OCI-LY3 (cell line): ENCODE measurements at regions not wholly inside any gene's neighbourhood (a gene's known extent, or its start where the extent isn't known, plus 50 kb on each side); places are given as distances from the start of the nearest gene placed in this dataset.
"Not testable (repeated sequence)": the region's sequence is repeated elsewhere in the genome, so short reads cannot be mapped to it uniquely, and the experiment has no call there.

Experiments used
- H2AFZ ChIP-seq: fragments of 200-600, 300-600 bp; shearing (Covaris generic); 2 replicates; pipeline ENCODE4 v1.6.0; 2014; ENCODE audit warnings: antibody characterized with exemption, low read depth, low read length
- H3K27ac ChIP-seq: fragments of 200-600, 300-600 bp; sonication (generic); 2 replicates; pipeline ENCODE4 v1.5.1; 2014; ENCODE audit warnings: mild to moderate bottlenecking, low read length, moderate library complexity, mixed read lengths
- H3K27me3 ChIP-seq: fragments of 200-600, 300-600 bp; sonication (generic); 2 replicates; pipeline ENCODE4 v1.6.1; 2014; ENCODE audit warnings: low read depth, low read length, mixed read lengths
- H3K36me3 ChIP-seq: fragments of 200-600, 300-600 bp; sonication (generic); replicated peaks from 2 replicates; pipeline ENCODE3; 2014; ENCODE audit warnings: low read depth, low read length, mixed read lengths
- H3K4me1 ChIP-seq: fragments of 300-600, 200-600 bp; sonication (generic); 2 replicates; pipeline ENCODE4 v1.6.1; 2014; ENCODE audit warnings: low read length, mixed read lengths
- H3K4me2 ChIP-seq: fragments of 200-600, 300-600 bp; sonication (generic); 2 replicates; pipeline ENCODE4 v1.6.1; 2014; ENCODE audit warnings: low read length, mixed read lengths
- H3K4me3 ChIP-seq: fragments of 300-600, 200-600 bp; sonication (generic); 2 replicates; pipeline ENCODE4 v1.5.1; 2014; ENCODE audit warnings: antibody characterized with exemption, mild to moderate bottlenecking, low read length, moderate library complexity
- H3K79me2 ChIP-seq: fragments of 300-600, 200-600 bp; shearing (Covaris generic); 2 replicates; pipeline ENCODE4 v1.6.1; 2014; ENCODE audit warnings: mild to moderate bottlenecking, low read length, mixed read lengths
- H3K9ac ChIP-seq: fragments of 300-600, 200-600 bp; shearing (Covaris generic); 2 replicates; pipeline ENCODE4 v1.6.0; 2014; ENCODE audit warnings: mild to moderate bottlenecking, low read length, moderate library complexity
- H3K9me3 ChIP-seq: fragments of 200-600, 300-600 bp; shearing (Covaris generic); 2 replicates; pipeline ENCODE4 v1.6.1; 2014; ENCODE audit warnings: low read length, mixed read lengths; ENCODE audit not compliant: insufficient read depth
- H4K20me1 ChIP-seq: fragments of 200-600, 300-600 bp; sonication (generic); 2 replicates; pipeline ENCODE4 v1.6.1; 2016; ENCODE audit warnings: low read length, mixed read lengths; ENCODE audit not compliant: insufficient read depth
- CTCF ChIP-seq: fragments of 200-600, 300-600 bp; sonication (generic); IDR thresholded peaks from 2 replicates; pipeline ENCODE4 v1.5.1; 2014; ENCODE audit warnings: antibody characterized with exemption, low read length, low read depth
- EZH2phosphoT487 ChIP-seq: fragments of 200-600 bp; shearing (Covaris generic); IDR thresholded peaks from 2 replicates; pipeline ENCODE4 v1.6.1; 2018; ENCODE audit warnings: antibody characterized with exemption, mixed run types, low read depth

GRCh38 chr7:80026766-80027165 lies 107.9 kb upstream of the GNAI1 start:
- TF ChIP-seq CTCF (no peak), EZH2phosphoT487 (no peak)
- H3K27ac ChIP-seq = no peak overlapping the region
- H3K79me2 ChIP-seq = no peaks in the 10 kb centered on the region
- H3K4me3 ChIP-seq = no peak overlapping the region
- H3K9ac ChIP-seq = no peak overlapping the region
- H4K20me1 ChIP-seq = no peaks in the 10 kb centered on the region
- H3K9me3 ChIP-seq = no peaks in the 10 kb centered on the region
- no peaks in the 10 kb centered on the region for H3K36me3 ChIP-seq
- no peaks in the 10 kb centered on the region for H3K27me3 ChIP-seq
- no peak overlapping the region for H3K4me2 ChIP-seq
- no peak overlapping the region for H2AFZ ChIP-seq
- H3K4me1 ChIP-seq = no peaks in the 10 kb centered on the region

- H3K4me1 ChIP-seq = not testable (repeated sequence)
Measured at GRCh38 chr7:80020277-80020676, 114.4 kb upstream of the GNAI1 start.

GRCh38 chr7:80019809-80020207 lies 114.8 kb upstream of the GNAI1 start:
- not testable (repeated sequence) for H4K20me1 ChIP-seq, H3K36me3 ChIP-seq, H3K9me3 ChIP-seq, H3K79me2 ChIP-seq, H3K27me3 ChIP-seq, H3K4me1 ChIP-seq, H3K4me2 ChIP-seq, H3K4me3 ChIP-seq, H3K27ac ChIP-seq, H3K9ac ChIP-seq
- H2AFZ ChIP-seq = 0 out of 2 replicates have a peak overlapping the region, but pooled peaks have one; percentile 43

More at GRCh38 chr7:80020277-80020676, 114.4 kb upstream of the GNAI1 start:
- not testable (repeated sequence) for H3K36me3 ChIP-seq, H4K20me1 ChIP-seq, H3K9me3 ChIP-seq, H2AFZ ChIP-seq, H3K27ac ChIP-seq, H3K4me2 ChIP-seq, H3K9ac ChIP-seq, H3K4me3 ChIP-seq, H3K27me3 ChIP-seq, H3K79me2 ChIP-seq

- H3K36me3 ChIP-seq = no peaks in the 10 kb centered on the region
- H2AFZ ChIP-seq = 0 out of 2 replicates have a peak overlapping the region, but pooled peaks have one; percentile 43
- H3K9me3 ChIP-seq = no peaks in the 10 kb centered on the region
- no peaks in the 10 kb centered on the region for H4K20me1 ChIP-seq
- no peak overlapping the region for H3K4me3 ChIP-seq
- no peaks in the 10 kb centered on the region for H3K4me1 ChIP-seq
- H3K27me3 ChIP-seq = no peaks in the 10 kb centered on the region
- no peak overlapping the region for H3K9ac ChIP-seq
- H3K79me2 ChIP-seq = no peaks in the 10 kb centered on the region
- no peak overlapping the region for H3K27ac ChIP-seq
- TF ChIP-seq EZH2phosphoT487 (no peak), CTCF (peak; percentile 93)
- peak overlapping the region; percentile 22 for H3K4me2 ChIP-seq
Measured at GRCh38 chr7:80018941-80019808, 115.5 kb upstream of the GNAI1 start.

- H3K4me3 ChIP-seq = no peak overlapping the region
Measured at GRCh38 chr7:80017101-80017698, 117.4 kb upstream of the GNAI1 start.

More at GRCh38 chr7:80017101-80017698, 117.4 kb upstream of the GNAI1 start:
- Histone ChIP-seq H4K20me1 (no peaks in the 10 kb centered on the region), H2AFZ (no peak overlapping the region), H3K9ac (no peak overlapping the region), H3K79me2 (no peaks in the 10 kb centered on the region), H3K27me3 (no peaks in the 10 kb centered on the region), H3K36me3 (no peaks in the 10 kb centered on the region), H3K4me2 (no peak overlapping the region), H3K9me3 (no peaks in the 10 kb centered on the region), H3K4me1 (no peaks in the 10 kb centered on the region), H3K27ac (no peak overlapping the region)
- TF ChIP-seq EZH2phosphoT487 (no peak), CTCF (no peak)
